HepG2 (cell line): ENCODE measurements at regions not wholly inside any gene's neighbourhood (a gene's known extent, or its start where the extent isn't known, plus 50 kb on each side); places are given as distances from the start of the nearest gene placed in this dataset.

Experiments used
- ATAC-seq: fragments of 200-7000 bp; cut with Tn5 transposase; 3 replicates; pipeline ENCODE4 v1.9.1; 2020; ENCODE audit warnings: mild to moderate bottlenecking, moderate library complexity
- BruUV-seq: library from RNA; stranded (reverse); fragments of 400-500 nt; replicated peaks from 2 replicates; lab custom pipeline; 2021; lab: Mats Ljungman, UMichigan
- CTCF ChIA-PET: fragments of 300-600 bp; formaldehyde crosslinking; extraction: SDS; loops from one replicate; lab custom pipeline; 2021; ENCODE audit warnings: low total read pairs, inconsistent platforms, low intra/inter-chr PET ratio; lab: Yijun Ruan, JAX
- POLR2A ChIA-PET: fragments of 350-600 bp; sonication (Branson Sonifier 250); formaldehyde crosslinking; loops from one replicate; lab custom pipeline; 2020; ENCODE audit warnings: antibody characterized with exemption, inconsistent platforms; lab: Yijun Ruan, JAX
- DNase-seq: peaks from one replicate; pipeline ENCODE4 v3.0.0-alpha.2; 2015; ENCODE audit warnings: low spot score
- FAIRE-seq: peaks from 3 replicates; lab custom pipeline; 2011; peaks lifted over from hg19 to GRCh38; lab: Jason Lieb, UNC
- H2AFZ ChIP-seq: one replicate; pipeline ENCODE4 v1.6.1; 2011; ENCODE audit warnings: low read length, inconsistent platforms
- H3K27ac ChIP-seq: fragments of 300-600 bp; 3 replicates; pipeline ENCODE4 v1.8.0; 2011; ENCODE audit warnings: mixed run types, mild to moderate bottlenecking, mixed read lengths, low read length, inconsistent platforms; ENCODE audit not compliant: insufficient read depth; ENCODE audit errors: extremely low read length
- H3K27me3 ChIP-seq, 2 experiments: fragments of 200-600 bp in 1 of 2; 2 replicates in 1 of 2; 3 replicates in 1 of 2; pipeline versions ENCODE4 v1.6.0 to v1.8.0; 2011; ENCODE audit warnings: low read length in 2 of 2, mild to moderate bottlenecking in 2 of 2, moderate library complexity in 2 of 2, inconsistent platforms in 1 of 2; ENCODE audit not compliant: insufficient read depth in 2 of 2, control insufficient read depth in 1 of 2
- H3K36me3 ChIP-seq, 2 experiments: fragments of 200-600 bp in 1 of 2; replicated peaks in 1 of 2; 2 replicates in 1 of 2; 3 replicates in 1 of 2; pipeline versions ENCODE4 v1.5.1 to v1.8.0; 2011; ENCODE audit warnings: low read length in 2 of 2, inconsistent platforms in 1 of 2; ENCODE audit not compliant: insufficient read depth in 2 of 2, control insufficient read depth in 1 of 2
- H3K4me1 ChIP-seq: 2 replicates; pipeline ENCODE4 v1.5.1; 2012; ENCODE audit warnings: low read length, inconsistent platforms; ENCODE audit not compliant: insufficient read depth
- H3K4me2 ChIP-seq: 2 replicates; pipeline ENCODE4 v1.6.0; 2011; ENCODE audit warnings: low read depth, low read length, inconsistent platforms
- H3K4me3 ChIP-seq, 3 experiments: fragments of 200-600 bp in 1 of 3; sonication (generic), shearing (Covaris generic) in 1 of 3; replicated peaks in 1 of 3; 2 replicates each; pipeline ENCODE4 v1.5.1; 2011 to 2016; ENCODE audit warnings: low read length in 3 of 3, inconsistent platforms in 2 of 3, low read depth in 2 of 3, mild to moderate bottlenecking in 2 of 3, control low read depth in 1 of 3, mixed read lengths in 1 of 3; ENCODE audit not compliant: insufficient read depth in 1 of 3
- H3K79me2 ChIP-seq: one replicate; pipeline ENCODE4 v1.6.1; 2011; ENCODE audit warnings: low read length, inconsistent platforms; ENCODE audit not compliant: insufficient read depth
- H3K9ac ChIP-seq: 2 replicates; pipeline ENCODE4 v1.6.0; 2011; ENCODE audit warnings: mild to moderate bottlenecking, low read depth, low read length, inconsistent platforms; ENCODE audit not compliant: insufficient read depth
- H3K9me3 ChIP-seq: 2 replicates; pipeline ENCODE4 v1.5.1; 2012; ENCODE audit warnings: mild to moderate bottlenecking, low read length
- H4K20me1 ChIP-seq: 2 replicates; pipeline ENCODE4 v1.6.0; 2011; ENCODE audit warnings: inconsistent platforms, mild to moderate bottlenecking, low read length, moderate library complexity; ENCODE audit not compliant: insufficient read depth
- ATF3 ChIP-seq: sonication (generic); formaldehyde crosslinking; IDR thresholded peaks from 2 replicates; pipeline ENCODE4 v1.4.0; 2020; ENCODE audit warnings: missing genetic modification reagents
- BRCA1 ChIP-seq: sonication (generic); formaldehyde crosslinking; IDR thresholded peaks from 2 replicates; pipeline ENCODE4 v1.4.0; 2020; ENCODE audit warnings: missing genetic modification reagents
- GABPB1 ChIP-seq: IDR thresholded peaks from 2 replicates; pipeline ENCODE4 v1.6.1; 2016; ENCODE audit warnings: mild to moderate bottlenecking, missing genetic modification reagents, moderate library complexity, missing compliant biosample characterization
- GATAD2A ChIP-seq: IDR thresholded peaks from 2 replicates; pipeline ENCODE4 v1.6.1; 2016
- KAT8 ChIP-seq: IDR thresholded peaks from 2 replicates; pipeline ENCODE4 v1.6.1; 2016; ENCODE audit warnings: missing genetic modification reagents, missing compliant biosample characterization
- MAZ ChIP-seq, 2 experiments: sonication (generic) in 1 of 2; formaldehyde crosslinking in 1 of 2; IDR thresholded peaks; 2 replicates each; pipeline versions ENCODE4 v1.5.0 to v1.6.1; 2012 to 2020; ENCODE audit warnings: low read depth in 2 of 2, mild to moderate bottlenecking in 2 of 2, borderline replicate concordance in 1 of 2, improper control_type of control experiment in 1 of 2, low read length in 1 of 2, missing genetic modification reagents in 1 of 2, moderate library complexity in 1 of 2
- PAX8 ChIP-seq: sonication (generic); formaldehyde crosslinking; IDR thresholded peaks from 2 replicates; pipeline ENCODE4 v1.8.0; 2022; ENCODE audit warnings: mild to moderate bottlenecking, missing genetic modification reagents, borderline replicate concordance
- REXO4 ChIP-seq: sonication (generic); formaldehyde crosslinking; IDR thresholded peaks from 2 replicates; pipeline ENCODE4 v1.8.0; 2022; ENCODE audit warnings: missing genetic modification reagents, mild to moderate bottlenecking, borderline replicate concordance
- WGBS: methylation state at CpG from one replicate; pipeline ENCODE4 v1.1.6; 2017; ENCODE audit warnings: low lambda C conversion rate; 5-methylcytosine and 5-hydroxymethylcytosine counted together
- in situ Hi-C: cut with HindIII; loops from 2 replicates; pipeline ENCODE4 v1.10.0; 2017; ENCODE audit warnings: low pct_unique_long_range_greater_than_20kb; ENCODE audit not compliant: extremely low pct_ligation_motif_present
- intact Hi-C: fragments of 100-400 bp; cut with micrococcal nuclease; formaldehyde crosslinking; loops from one replicate; pipeline ENCODE4 v1.10.0; 2022; ENCODE audit not compliant: unreplicated experiment
- TF ChIP-seq, protein P1 (sequence below): sonication (generic); formaldehyde crosslinking; IDR thresholded peaks from 2 replicates; pipeline ENCODE4 v1.5.0; 2020; ENCODE audit warnings: missing genetic modification reagents
- TF ChIP-seq, protein P2 (sequence below): sonication (generic); formaldehyde crosslinking; IDR thresholded peaks from 2 replicates; pipeline ENCODE4 v1.5.1; 2020; ENCODE audit warnings: mild to moderate bottlenecking, missing genetic modification reagents, moderate library complexity
- TF ChIP-seq, protein P3 (sequence below): sonication (generic); formaldehyde crosslinking; conservative IDR thresholded peaks from 2 replicates; pipeline ENCODE4 v1.4.0; 2020; ENCODE audit warnings: missing genetic modification reagents
- TF ChIP-seq, protein P4 (sequence below): sonication (generic); formaldehyde crosslinking; IDR thresholded peaks from 2 replicates; pipeline ENCODE4 v1.5.0; 2020; ENCODE audit warnings: missing genetic modification reagents
- TF ChIP-seq, protein P5 (sequence below): sonication (generic); formaldehyde crosslinking; conservative IDR thresholded peaks from 2 replicates; pipeline ENCODE4 v1.4.0; 2020; ENCODE audit warnings: missing genetic modification reagents

DNA sequence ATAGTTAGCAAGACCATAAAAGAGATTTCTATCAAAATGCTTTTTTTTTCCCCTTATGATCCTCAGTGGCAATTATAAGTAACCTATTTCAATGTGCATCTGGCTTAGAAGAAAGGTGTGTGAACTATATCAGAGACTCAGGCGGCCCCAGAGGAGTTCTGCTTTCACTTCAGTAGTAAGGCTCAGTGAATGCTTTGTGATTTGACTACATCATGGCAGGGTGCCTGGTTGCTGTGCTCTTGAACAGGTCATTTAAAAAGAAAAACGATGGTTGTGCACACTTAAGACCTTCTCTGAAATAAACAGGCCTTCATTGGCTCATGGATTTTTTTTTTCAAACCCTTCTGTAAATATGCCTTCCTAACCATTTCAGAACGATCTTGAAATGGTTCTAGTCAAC, 400.4 kb upstream of the RARB start:
- no peak overlapping the region for H3K4me3 ChIP-seq
- no peaks in the 10 kb centered on the region for H4K20me1 ChIP-seq
- in situ Hi-C loops = no loop called here
- ChIA-PET CTCF (no interaction called here), POLR2A (no interaction called here)
- no peak overlapping the region for H2AFZ ChIP-seq
- no peak overlapping the region for H3K27ac ChIP-seq
- DNase-seq = no peak
- 0% methylated on average over 3 of the region's 3 CpGs for WGBS
- no peak overlapping the region for H3K9ac ChIP-seq
- H3K4me2 ChIP-seq = no peak overlapping the region
- no peak for FAIRE-seq
- no peak for ATAC-seq
- no peaks in the 10 kb centered on the region for H3K27me3 ChIP-seq
- H3K36me3 ChIP-seq = no peaks in the 10 kb centered on the region
- no peaks in the 10 kb centered on the region for H3K9me3 ChIP-seq
- no peaks in the 10 kb centered on the region for H3K79me2 ChIP-seq
- intact Hi-C loops = no loop called here
- no TSS peak for BruUV-seq
- H3K4me1 ChIP-seq = no peaks in the 10 kb centered on the region
- TF ChIP-seq, protein P1, sequence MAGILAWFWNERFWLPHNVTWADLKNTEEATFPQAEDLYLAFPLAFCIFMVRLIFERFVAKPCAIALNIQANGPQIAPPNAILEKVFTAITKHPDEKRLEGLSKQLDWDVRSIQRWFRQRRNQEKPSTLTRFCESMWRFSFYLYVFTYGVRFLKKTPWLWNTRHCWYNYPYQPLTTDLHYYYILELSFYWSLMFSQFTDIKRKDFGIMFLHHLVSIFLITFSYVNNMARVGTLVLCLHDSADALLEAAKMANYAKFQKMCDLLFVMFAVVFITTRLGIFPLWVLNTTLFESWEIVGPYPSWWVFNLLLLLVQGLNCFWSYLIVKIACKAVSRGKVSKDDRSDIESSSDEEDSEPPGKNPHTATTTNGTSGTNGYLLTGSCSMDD (CRISPR knock-in tag) = no peak
- TF ChIP-seq KAT8 (CRISPR knock-in tag) = no peak
- no peak for TF ChIP-seq GATAD2A
- TF ChIP-seq BRCA1 (CRISPR knock-in tag) = no peak
- no peak for TF ChIP-seq REXO4 (CRISPR knock-in tag)
- TF ChIP-seq, protein P2, sequence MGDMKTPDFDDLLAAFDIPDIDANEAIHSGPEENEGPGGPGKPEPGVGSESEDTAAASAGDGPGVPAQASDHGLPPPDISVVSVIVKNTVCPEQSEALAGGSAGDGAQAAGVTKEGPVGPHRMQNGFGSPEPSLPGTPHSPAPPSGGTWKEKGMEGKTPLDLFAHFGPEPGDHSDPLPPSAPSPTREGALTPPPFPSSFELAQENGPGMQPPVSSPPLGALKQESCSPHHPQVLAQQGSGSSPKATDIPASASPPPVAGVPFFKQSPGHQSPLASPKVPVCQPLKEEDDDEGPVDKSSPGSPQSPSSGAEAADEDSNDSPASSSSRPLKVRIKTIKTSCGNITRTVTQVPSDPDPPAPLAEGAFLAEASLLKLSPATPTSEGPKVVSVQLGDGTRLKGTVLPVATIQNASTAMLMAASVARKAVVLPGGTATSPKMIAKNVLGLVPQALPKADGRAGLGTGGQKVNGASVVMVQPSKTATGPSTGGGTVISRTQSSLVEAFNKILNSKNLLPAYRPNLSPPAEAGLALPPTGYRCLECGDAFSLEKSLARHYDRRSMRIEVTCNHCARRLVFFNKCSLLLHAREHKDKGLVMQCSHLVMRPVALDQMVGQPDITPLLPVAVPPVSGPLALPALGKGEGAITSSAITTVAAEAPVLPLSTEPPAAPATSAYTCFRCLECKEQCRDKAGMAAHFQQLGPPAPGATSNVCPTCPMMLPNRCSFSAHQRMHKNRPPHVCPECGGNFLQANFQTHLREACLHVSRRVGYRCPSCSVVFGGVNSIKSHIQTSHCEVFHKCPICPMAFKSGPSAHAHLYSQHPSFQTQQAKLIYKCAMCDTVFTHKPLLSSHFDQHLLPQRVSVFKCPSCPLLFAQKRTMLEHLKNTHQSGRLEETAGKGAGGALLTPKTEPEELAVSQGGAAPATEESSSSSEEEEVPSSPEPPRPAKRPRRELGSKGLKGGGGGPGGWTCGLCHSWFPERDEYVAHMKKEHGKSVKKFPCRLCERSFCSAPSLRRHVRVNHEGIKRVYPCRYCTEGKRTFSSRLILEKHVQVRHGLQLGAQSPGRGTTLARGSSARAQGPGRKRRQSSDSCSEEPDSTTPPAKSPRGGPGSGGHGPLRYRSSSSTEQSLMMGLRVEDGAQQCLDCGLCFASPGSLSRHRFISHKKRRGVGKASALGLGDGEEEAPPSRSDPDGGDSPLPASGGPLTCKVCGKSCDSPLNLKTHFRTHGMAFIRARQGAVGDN = no peak
- TF ChIP-seq, protein P3, sequence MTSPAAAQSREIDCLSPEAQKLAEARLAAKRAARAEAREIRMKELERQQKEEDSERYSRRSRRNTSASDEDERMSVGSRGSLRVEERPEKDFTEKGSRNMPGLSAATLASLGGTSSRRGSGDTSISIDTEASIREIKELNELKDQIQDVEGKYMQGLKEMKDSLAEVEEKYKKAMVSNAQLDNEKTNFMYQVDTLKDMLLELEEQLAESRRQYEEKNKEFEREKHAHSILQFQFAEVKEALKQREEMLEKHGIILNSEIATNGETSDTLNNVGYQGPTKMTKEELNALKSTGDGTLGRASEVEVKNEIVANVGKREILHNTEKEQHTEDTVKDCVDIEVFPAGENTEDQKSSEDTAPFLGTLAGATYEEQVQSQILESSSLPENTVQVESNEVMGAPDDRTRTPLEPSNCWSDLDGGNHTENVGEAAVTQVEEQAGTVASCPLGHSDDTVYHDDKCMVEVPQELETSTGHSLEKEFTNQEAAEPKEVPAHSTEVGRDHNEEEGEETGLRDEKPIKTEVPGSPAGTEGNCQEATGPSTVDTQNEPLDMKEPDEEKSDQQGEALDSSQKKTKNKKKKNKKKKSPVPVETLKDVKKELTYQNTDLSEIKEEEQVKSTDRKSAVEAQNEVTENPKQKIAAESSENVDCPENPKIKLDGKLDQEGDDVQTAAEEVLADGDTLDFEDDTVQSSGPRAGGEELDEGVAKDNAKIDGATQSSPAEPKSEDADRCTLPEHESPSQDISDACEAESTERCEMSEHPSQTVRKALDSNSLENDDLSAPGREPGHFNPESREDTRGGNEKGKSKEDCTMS = no peak
- TF ChIP-seq ATF3 (CRISPR knock-in tag) = no peak
- TF ChIP-seq MAZ (IDR thresholded peaks at IDR 0.05; ENCODE audit: borderline replicate concordance, low read depth, low read length) = no peak
- no peak for TF ChIP-seq MAZ (CRISPR knock-in tag; IDR thresholded peaks at IDR 0.05; ENCODE audit: low read depth)
- TF ChIP-seq, protein P4, sequence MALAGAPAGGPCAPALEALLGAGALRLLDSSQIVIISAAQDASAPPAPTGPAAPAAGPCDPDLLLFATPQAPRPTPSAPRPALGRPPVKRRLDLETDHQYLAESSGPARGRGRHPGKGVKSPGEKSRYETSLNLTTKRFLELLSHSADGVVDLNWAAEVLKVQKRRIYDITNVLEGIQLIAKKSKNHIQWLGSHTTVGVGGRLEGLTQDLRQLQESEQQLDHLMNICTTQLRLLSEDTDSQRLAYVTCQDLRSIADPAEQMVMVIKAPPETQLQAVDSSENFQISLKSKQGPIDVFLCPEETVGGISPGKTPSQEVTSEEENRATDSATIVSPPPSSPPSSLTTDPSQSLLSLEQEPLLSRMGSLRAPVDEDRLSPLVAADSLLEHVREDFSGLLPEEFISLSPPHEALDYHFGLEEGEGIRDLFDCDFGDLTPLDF (CRISPR knock-in tag) = no peak
- TF ChIP-seq, protein P5, sequence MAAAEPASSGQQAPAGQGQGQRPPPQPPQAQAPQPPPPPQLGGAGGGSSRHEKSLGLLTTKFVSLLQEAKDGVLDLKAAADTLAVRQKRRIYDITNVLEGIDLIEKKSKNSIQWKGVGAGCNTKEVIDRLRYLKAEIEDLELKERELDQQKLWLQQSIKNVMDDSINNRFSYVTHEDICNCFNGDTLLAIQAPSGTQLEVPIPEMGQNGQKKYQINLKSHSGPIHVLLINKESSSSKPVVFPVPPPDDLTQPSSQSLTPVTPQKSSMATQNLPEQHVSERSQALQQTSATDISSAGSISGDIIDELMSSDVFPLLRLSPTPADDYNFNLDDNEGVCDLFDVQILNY = no peak
- TF ChIP-seq PAX8 (CRISPR knock-in tag) = no peak
- no peak for TF ChIP-seq GABPB1 (CRISPR knock-in tag)
